NCI-H2081 treated with DMSO at 0.1 percent for 48 hours (cell line): ENCODE measurements at regions not wholly inside any gene's neighbourhood (a gene's known extent, or its start where the extent isn't known, plus 50 kb on each side); places are given as distances from the start of the nearest gene placed in this dataset.
A peak's percentile ranks its signal among the peaks of the same experiment; 100 is the strongest.
"Not testable (repeated sequence)": the region's sequence is repeated elsewhere in the genome, so short reads cannot be mapped to it uniquely, and the experiment has no call there.

Experiments
- DNase-seq: peaks from one replicate; lab custom pipeline; 2025; lab: John Stamatoyannopoulos, UW

DNA sequence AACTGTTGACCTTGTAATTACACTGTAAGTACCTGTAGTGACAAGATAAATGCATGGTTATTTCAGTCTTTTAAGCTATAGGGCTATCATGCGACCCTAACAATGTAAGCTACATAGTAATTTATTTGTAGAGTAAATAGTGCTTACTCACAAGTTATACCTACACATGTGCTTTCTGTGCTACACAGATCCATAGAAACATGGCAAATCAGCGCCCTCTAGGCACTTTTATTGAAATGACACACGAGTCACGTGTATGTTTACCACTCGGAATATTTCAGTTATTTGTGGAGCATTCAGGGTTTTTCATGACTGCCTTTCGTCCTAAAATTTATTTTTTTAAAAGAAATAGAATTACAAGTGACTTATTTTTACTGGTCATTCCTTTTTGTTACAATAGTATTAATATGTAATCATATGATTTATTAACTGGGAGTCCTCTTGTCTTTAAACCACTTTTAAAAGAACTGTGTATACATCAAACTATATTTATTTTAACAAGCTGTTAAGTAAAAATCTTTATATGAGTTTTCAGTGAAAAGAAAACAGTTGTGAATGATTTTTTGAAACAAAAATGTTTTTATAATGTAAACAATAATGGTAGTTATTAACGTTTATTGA, 1242.3 kb upstream of the WWC1 start:
- peak; percentile 99 for DNase-seq

DNA sequence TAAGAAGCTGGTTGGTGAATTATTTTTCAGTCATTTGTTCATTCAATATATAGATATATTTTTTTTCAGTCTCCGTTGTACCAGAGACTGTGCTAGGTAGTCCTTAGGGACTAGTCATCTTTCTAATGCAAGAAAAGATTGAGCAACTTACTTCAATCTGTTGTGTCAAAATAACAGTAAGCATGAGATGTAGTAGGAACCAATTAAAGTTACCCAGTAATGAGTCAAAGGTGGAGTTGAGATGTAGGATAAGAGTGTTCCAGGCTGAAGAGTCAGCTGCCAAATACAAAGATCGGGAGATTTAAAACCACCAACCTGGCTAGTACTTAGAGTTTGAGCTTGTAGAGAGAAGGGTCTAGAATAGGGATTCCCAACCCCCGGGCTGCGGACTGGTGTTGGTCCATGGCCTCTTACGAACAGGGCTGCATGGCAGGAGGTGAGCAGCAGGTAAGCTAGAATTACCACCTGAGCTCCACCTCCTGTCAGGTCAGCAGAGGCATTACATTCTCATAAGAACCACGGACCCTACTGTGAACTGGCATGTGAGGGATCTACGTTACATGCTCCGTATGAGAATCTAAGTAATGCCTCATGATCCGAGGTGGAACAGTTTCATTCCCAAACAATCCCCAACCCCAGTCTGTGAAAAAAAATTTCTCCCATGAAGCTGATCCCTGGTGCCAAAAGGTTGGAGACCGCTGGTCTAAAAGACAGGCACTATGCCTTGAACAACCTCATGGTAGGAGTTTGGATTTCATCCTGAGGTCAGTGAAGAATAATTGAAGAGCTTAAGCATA, 1241.5 kb upstream of the WWC1 start:
- DNase-seq, result no peak

DNA sequence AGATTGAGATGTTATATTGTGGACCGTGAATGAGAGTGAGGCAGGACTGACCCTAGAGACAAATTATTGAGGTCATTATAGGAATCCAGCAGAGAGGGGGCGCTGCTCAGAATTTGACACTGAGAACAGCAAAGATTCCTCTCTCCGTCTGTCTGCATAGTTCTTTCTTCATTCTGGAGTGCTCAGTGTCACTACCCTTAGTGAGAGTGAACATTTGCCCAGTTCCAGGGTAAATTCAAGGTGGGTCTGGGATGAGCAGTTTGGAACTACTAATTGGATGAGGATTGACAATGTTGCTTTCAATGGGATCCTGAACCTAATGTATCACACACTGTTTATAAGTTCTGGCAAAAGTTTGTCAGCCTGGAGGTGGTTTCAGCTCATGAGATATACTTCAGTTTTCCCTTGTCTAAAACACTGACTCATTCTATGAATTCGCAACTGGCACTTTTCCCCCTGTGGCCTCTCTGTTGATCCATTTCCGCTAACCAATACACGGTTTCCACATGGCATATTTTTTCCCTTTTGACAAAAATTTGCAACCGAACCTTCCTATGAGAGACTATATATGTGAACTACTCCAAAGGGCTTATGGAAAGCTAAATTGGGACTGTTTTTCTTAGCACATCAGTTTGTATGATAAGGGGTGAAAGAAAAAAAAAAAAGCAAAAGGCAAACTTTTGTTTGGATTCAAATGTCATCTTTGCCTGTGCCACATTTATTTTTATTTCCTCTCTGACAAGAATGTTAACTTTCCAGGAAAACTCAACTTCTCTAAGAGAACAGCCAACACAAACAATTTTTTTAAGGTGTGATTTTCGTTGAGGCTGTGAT, 1240.7 kb upstream of the WWC1 start:
- DNase-seq, result no peak

DNA sequence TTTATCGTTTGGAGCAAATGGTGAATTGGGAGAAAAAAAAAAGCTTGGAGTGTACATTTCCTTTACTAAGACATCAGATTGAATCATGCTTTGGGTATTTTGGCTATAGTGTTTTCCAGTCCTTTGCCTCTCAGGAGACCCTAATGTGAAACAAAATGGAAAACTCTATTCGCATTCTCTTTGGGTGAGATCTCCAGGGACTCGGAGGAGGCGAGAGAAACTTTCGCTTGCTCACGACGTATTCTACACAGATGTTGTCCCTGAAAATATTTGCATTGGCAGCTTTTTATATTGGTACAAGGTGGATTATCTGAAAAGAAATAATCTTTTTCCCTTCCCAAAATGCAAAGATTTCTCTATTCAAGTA, 1240.1 kb upstream of the WWC1 start:
- no peak for DNase-seq

DNA sequence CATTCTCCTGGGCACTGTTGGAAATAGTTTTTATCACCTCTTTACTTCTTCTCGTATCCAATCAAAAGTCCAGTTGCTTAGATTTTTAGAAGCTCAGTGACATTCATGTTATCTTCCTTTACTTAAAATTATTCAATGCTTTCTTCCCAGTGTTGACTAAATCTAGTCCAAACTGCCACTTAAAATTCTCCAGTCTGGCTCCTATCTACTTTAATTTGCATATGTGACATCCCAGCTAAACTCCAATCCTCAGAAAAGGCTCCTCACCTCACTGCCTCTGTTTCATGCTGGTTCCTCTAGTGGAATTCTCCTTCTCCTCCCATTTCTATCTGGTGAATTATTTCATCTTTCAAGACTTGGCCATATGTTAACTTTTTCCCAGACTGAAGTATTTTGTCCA, 1238.7 kb upstream of the WWC1 start:
- no peak for DNase-seq

DNA sequence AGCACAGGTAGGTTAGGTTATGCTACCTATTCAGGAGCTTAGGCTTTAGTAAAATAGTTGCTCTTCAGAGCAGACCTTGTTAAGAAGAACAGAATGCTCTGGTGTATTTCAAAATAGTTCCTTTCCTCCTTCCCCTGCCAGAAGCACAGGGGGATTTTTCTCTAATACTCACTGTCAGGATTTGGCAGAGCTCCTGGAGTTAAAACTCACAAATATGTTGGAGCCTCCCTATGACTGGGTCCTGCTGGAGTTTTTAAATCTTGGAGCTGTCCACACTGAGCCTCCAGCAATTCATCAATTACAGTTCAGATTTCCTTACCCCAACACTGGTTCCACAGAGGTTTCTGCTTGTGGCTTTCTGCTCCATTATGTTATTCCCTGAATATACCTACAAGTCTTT, 1233.8 kb upstream of the WWC1 start:
- no peak for DNase-seq

DNA sequence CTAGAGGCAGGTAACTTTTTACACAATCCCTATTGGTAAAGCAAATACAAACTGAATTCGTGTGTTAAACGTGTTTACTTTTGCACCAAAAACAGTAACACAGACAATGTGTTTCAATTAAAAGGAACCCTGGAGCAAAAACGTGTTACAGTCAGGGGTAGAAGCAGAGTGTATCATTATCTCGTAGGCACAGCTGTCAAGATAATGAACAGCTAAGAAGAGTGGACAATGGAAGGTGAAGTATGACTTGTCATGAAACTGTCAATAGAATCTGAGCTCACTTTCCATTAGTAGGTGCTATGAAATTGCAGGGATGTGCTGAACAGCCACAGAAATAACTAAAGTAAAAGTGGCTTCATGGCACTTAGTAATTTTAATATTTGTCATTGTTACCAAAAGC, 1229.8 kb upstream of the WWC1 start:
- peak; percentile 95 for DNase-seq

DNA sequence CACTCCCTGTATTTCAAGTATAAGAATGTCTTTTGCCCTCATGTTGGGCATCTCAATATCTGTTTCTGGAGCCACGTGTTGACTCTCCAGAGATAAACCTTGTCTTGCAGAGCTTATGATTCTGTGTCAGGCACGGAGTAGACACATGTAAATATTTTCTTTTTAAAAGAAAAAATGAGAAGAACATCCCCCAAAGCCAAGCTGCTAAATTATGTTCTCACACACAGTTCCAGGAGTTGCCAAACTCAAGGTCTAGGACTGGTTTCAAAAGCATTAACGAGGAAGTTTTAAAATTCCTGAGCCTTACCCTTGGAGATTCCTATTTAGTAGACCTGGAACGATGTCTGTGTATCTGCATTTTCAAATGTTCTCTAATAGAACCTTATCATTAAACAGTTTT, 1228.3 kb upstream of the WWC1 start:
- DNase-seq, result no peak

DNA sequence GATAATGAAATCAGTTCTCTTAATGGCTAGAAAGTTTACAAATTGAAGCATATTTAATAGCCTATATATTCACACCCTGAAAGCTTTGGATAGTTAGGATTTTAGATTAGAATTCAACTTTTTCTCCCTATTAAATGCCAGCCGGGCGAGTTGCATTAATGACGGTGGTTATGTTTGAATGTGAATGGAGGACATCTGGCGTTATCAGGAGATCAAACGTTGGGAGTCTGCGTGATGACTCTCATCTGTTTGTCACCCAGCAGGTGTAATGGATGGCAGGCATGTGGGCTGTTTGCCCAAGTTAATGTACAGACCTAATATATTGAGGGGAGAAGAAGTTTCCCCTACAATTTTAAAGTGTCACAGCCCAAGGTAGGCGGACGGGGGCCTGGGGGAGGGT, 1227.7 kb upstream of the WWC1 start:
- no peak for DNase-seq

DNA sequence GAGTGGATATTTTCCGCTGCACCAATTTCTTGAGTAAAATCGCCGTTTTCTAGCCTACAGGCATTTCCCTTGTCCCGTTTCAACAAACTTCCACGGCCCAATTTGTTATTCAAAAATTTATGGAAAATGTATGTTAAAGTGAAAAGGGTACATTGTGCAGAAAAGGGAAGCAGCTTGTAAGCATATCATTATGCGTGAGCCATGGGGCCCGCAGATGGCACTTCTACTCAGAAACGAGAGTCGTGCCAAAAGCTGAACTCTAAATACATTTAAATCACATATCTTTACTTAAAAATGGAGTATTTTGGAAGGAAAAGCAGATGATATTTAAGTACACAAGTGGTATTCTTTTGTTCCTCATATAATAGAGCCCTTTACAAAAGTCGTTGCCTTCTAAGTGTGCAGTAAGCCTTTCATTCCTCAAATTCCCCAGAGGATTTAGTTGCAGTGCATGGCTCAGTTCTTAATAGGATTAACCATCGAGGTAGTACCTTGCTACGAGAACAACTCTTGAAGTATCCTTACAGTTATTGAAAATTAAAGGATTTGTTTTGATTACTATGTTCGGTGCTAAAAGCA, 1227.2 kb upstream of the WWC1 start:
- no peak for DNase-seq

DNA sequence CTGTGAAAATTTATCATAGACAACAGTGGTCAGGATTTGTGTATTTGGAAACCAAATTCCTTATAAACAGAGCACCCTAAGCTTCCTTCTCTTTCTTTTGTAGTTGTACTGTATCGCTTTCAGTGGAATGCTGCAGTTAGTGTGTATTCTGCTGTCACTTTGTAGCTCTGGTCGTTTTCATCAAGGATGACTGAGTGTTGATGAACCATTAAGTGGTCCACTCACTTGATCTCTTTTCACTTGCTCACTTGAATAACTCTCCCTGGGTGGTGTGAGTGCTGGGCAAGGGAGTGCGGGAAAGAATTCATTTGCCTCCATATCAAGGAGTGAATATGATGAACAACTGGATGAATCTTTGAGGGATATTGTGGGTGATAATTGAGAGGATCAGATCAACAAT, 1225.7 kb upstream of the WWC1 start:
- DNase-seq, result no peak

DNA sequence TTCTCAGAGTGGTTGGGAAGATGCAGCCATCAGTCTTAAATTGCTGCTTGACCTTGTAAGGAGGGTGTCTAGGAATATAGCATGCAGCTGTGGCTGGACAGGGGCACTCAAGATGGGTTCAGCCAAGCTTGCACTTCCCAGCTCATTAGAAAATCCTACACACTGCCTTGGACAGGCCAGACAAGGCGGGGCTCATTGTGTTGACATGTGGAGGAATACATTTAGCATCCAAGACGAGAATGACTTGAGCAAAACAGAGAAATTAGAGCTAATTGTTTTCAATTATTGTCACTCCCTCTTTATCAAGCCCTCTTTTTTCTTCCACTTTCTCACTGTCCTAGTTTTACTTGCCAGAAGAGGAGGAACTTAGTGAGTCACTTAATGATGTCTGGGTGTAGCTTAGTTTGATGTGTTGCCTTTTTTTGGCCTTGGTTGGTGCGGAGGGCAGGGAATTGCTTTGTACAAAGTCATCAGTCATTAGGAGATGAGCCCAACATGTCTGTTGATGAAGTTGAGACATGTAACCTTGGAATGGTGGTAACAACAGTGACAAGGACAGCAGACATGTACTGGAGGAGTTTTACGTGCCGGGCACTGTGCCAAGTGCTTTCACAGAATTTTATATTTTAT, 1219.3 kb upstream of the WWC1 start:
- no peak for DNase-seq

DNA sequence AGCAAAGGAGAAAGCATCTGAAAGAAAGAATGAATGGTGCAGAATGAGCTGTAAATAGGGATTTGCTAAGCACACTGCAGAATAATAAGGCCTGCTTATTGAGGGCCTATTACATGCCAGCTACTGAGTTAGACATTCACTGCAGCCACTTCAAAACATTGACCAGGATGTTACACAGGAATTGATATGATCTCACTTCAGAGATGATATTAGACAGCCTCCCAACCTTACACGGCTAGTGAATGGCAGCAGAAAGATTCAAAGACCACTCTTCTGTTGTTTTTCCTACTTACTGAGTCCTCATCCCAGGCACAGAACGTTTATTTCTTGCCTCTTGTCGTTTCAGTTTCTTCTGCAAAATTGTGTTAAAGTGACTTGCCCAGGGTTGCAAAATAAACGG, 1209.9 kb upstream of the WWC1 start:
- DNase-seq, result no peak

DNA sequence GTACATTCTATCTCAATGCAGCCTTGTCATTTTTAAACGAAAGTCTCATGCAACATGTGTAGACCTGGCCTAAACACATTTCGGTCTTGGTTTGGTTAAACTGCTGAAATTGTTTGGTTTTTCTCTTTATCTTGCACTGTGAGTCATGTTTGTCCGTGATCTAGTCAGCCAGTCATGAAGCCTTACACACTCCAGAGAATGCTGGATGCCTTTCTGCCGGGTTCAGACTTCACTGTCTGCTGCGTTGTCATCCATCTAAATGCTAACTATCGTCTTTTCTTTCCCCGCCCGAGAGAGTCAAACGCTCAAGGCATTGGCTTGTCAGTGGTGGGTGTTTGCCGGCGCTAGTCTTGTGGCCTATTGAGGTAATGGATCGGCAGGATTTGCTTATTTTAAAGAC, 1194.6 kb upstream of the WWC1 start:
- no peak for DNase-seq

DNA sequence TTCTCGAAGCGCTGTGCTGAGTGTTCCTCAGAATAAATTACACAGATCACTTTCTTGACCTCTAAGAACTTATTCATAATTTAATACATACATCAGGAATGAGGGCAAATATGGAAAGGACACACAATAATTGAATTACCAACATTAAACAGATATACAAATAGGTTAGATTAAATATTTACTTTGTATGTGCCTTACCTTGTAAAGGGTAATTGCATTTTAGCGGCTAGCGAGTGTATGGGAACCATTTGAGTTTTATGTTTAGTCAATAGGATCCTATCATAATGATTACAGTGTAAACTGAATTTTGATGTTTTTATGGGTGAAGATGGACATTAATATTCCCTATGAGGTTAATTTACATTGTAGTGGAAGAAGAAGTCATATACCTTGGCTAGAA, 1187.1 kb upstream of the WWC1 start:
- DNase-seq, result peak; percentile 79

DNA sequence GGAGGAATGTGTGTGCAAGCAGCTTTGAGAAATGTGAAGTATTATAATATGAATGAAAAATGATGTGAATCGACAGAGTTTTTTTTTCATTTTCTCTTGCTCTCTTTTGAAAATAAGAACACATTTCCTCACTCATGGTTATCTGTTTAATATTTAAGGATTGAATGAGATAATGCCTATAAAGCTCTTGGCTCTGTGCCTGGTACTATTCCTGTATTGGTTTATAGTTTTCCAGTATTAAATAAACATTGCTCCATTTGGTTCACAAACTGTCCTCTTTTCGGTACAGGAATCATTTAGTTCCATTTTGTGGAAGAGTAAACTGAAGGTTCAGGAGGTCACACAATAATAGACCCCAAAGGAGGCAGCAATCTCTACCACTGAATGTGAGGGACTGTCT, 1185.5 kb upstream of the WWC1 start:
- no peak for DNase-seq

DNA sequence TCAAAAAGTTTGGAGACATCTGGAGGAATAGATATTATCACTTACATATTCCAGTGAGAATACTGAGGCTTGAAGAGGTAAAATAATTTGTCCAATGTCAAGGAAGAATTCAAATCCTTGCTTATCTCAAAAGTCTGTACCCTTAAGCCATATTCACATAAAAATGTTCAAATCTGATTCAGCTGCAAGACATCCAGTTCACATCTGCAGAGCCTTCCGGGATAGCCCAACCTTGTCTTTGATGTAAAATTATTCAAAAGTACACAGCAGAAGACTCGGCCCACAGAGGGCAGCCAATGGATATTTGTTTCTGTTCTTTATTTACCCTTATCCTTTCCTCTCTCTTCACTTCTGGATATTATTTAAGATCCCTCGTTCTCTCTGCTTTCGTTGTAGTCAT, 1183.8 kb upstream of the WWC1 start:
- DNase-seq, result no peak

DNA sequence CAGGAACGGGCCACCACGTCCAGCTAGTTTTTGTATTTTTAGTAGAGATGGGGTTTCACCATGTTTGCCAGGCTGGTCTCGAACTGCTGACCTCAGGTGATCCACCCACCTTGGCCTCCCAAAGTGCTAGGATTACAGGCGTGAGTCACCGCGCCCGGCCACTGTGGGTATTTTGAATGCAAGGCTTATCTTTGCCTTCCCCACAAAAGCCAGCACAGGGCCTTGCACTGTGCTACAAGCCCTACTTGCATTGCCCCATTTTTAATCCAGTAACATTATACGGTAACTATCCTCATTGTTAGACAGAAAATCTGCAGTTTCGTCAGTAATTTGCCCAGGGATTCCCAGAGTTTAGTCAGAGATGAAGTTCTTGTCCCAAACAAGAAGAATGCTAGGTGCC, 1183.2 kb upstream of the WWC1 start:
- not testable (repeated sequence) for DNase-seq

DNA sequence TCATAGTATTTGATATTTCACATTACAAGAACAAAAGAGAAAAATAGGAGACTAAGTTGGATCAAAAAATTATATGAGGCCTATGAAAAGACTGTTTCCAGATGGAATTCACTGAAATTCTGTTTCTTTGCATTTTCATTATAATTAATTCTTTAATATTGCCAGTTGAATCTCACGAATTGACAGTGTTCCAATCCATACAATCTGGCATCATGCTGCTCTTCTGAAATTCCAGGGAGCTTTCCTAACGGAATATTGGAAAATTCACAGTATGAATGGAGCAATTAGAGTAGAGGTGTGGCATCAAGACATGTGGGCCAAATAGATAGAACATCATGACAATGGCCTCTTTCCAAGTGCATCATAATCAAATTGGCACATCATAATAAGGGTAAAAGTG, 1178.9 kb upstream of the WWC1 start:
- no peak for DNase-seq

DNA sequence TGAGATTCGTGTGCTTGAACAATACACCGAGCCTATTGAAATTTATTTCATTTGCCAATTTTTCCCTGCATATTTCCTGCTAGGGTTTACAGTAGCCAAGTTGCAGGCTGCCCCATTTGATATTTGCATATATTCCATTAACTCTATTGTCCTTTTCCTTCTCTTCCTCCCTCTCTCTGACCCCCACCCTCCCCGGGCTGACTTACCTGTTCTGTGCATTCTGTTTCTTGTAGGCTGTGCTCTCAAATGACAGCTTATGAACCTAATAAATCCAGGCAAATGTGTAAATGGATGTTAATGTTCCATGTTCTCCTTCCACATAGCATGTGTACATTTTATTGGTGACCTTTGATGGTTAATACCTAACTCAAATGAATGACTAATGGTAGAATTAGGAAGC, 1169.2 kb upstream of the WWC1 start:
- DNase-seq, result no peak

DNA sequence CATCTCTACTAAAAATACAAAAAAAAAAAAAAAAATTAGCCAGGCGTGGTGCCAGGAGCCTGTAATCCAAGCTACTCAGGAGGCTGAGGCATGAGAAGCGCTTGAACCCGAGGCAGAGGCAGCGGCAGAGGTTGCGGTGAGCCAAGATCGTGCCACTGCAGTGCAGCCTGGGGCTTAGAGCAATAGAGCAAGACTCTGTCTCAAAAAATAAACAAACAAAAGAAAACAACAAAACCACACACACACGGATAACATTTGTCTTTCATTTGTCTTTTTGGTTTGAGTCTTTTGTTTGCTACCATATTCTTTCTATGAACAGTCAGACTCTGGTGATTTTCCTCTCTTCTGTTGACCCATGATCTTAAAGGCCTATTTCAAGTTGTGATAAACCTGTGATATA, 1168.3 kb upstream of the WWC1 start:
- DNase-seq, result no peak

DNA sequence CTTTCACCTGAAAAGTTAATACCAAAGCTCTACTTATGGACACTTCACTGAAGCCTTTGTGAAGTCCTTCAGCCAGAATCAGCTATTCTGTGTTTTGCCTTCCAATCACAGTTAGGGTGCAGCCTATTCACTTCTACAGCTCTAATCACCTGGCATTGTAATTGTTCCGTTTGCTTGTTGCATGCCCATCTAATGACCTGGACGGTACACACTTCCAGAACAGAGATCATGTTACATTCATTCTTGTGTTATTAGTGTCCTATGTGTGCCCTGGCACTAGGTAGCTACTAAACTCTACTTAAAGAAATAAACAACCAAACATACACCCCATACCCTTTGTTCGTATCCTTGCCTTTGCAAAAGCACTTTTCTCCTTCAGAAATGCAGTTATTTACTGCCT, 1162.9 kb upstream of the WWC1 start:
- DNase-seq, result no peak
